ENCODE measurements at regions not wholly inside any gene's neighbourhood (a gene's known extent, or its start where the extent isn't known, plus 50 kb on each side); places are given as distances from the start of the nearest gene placed in this dataset.
A peak's percentile ranks its signal among the peaks of the same experiment; 100 is the strongest.
"Not testable (repeated sequence)": the region's sequence is repeated elsewhere in the genome, so short reads cannot be mapped to it uniquely, and the experiment has no call there.

- no peaks in the 10 kb centered on the region for H3K9me3 ChIP-seq
- peaks cover 18 to 21% (median 19%) of the 10 kb centered on the region in 4 donors for H3K4me1 ChIP-seq
- no peaks in the 10 kb centered on the region for H3K27me3 ChIP-seq
- WGBS, 2 donors, result 13 to 23% methylated on average over 3 of the region's 3 CpGs
- H3K27ac ChIP-seq, result peak overlapping the region; percentile 41 to 78 (median 64)
- peak in 1 of 2 donors; percentile 71 for DNase-seq
- ATAC-seq (ENCODE audit: low FRiP score in 2 of 2), result peak in 1 of 2 donors; percentile 63
- TF ChIP-seq CTCF (IDR thresholded peaks at IDR 0.05) (no peak), POLR2A (IDR thresholded peaks at IDR 0.05) (no peak), EP300 (IDR thresholded peaks at IDR 0.05) (no peak), POLR2AphosphoS5 (IDR thresholded peaks at IDR 0.05) (peak in 1 of 2 donors; percentile 14)
- no peak overlapping the region for H3K4me3 ChIP-seq
- H3K36me3 ChIP-seq, result no peaks in the 10 kb centered on the region
Measured at GRCh38 chr2:203636588-203637470, 69.6 kb upstream of the CD28 start.

GRCh38 chr2:203637471-203638167 is 68.8 kb upstream of the CD28 start:
- Histone ChIP-seq H3K4me3 (no peak overlapping the region), H3K27me3 (no peaks in the 10 kb centered on the region), H3K36me3 (no peaks in the 10 kb centered on the region), H3K9me3 (no peaks in the 10 kb centered on the region), H3K27ac (peak overlapping the region; percentile 41 to 78 (median 64)), H3K4me1 (peaks cover 18 to 21% (median 19%) of the 10 kb centered on the region in 4 donors)
- DNase-seq (no peak), ATAC-seq (ENCODE audit: low FRiP score in 2 of 2) (peak in 1 of 2 donors; percentile 21)
- WGBS, 2 donors, result 44 to 49% methylated on average over 4 of the region's 4 CpGs
- TF ChIP-seq EP300 (IDR thresholded peaks at IDR 0.05) (no peak), POLR2AphosphoS5 (IDR thresholded peaks at IDR 0.05) (no peak), POLR2A (IDR thresholded peaks at IDR 0.05) (no peak), CTCF (IDR thresholded peaks at IDR 0.05) (no peak)

GRCh38 chr2:203641865-203642264 is 64.6 kb upstream of the CD28 start:
- not testable (repeated sequence) for H3K27me3 ChIP-seq; H3K27ac ChIP-seq; DNase-seq; H3K4me3 ChIP-seq; H3K9me3 ChIP-seq; ATAC-seq (ENCODE audit: low FRiP score in 2 of 2); H3K36me3 ChIP-seq
- 97 to 99% methylated on average over 23 of the region's 23 CpGs for WGBS, 2 donors
- peaks cover 14 to 17% (median 15%) of the 10 kb centered on the region in 4 donors for H3K4me1 ChIP-seq

- not testable (repeated sequence) for H3K36me3 ChIP-seq; H3K4me3 ChIP-seq; H3K27me3 ChIP-seq; H3K4me1 ChIP-seq; H3K9me3 ChIP-seq; ATAC-seq (ENCODE audit: low FRiP score in 2 of 2); H3K27ac ChIP-seq
- 94 to 98% methylated on average over 3 to 32 of the region's 35 CpGs for WGBS, 2 donors
- peak in 1 of 2 donors; percentile 70 for DNase-seq
Measured at GRCh38 chr2:203642841-203643240, 63.6 kb upstream of the CD28 start.

- Histone ChIP-seq H3K36me3 (no peaks in the 10 kb centered on the region), H3K27me3 (no peaks in the 10 kb centered on the region), H3K4me3 (no peak overlapping the region), H3K27ac (no peak overlapping the region), H3K9me3 (no peaks in the 10 kb centered on the region), H3K4me1 (peaks cover 29 to 33% (median 30%) of the 10 kb centered on the region in 4 donors)
- no peak for TF ChIP-seq POLR2A (IDR thresholded peaks at IDR 0.05)
- TF ChIP-seq CTCF (IDR thresholded peaks at IDR 0.05), result no peak
- TF ChIP-seq POLR2AphosphoS5 (IDR thresholded peaks at IDR 0.05), result no peak
- DNase-seq (no peak), ATAC-seq (ENCODE audit: low FRiP score in 2 of 2) (no peak)
- WGBS, 2 donors, result 79 to 89% methylated on average over 1 of the region's 1 CpG
Measured at GRCh38 chr2:203645831-203646230, 60.6 kb upstream of the CD28 start.
